Stimulated activated CD4-positive, alpha-beta T cell treated with anti-CD3 and anti-CD28 coated beads, TNF-alpha, amount 100 ng/mL, for 4 hours (primary cell): ENCODE measurements at regions not wholly inside any gene's neighbourhood (a gene's known extent, or its start where the extent isn't known, plus 50 kb on each side); places are given as distances from the start of the nearest gene placed in this dataset.

Source experiments
- DNase-seq, 3 experiments: peaks; one replicate each; pipeline ENCODE4 v3.0.0-alpha.2; 2020; ENCODE audit warnings: low read depth in 3 of 3

- no peak for DNase-seq
Measured at GRCh38 chr14:97851428-97851995, 1054.3 kb downstream of the VRK1 start.

GRCh38 chr14:97854918-97855317 lies 1057.7 kb downstream of the VRK1 start:
- DNase-seq, result no peak

- no peak for DNase-seq
Measured at GRCh38 chr14:97866195-97866594, 1069.0 kb downstream of the VRK1 start.

GRCh38 chr14:97866664-97867063 lies 1069.5 kb downstream of the VRK1 start:
- DNase-seq, result no peak

GRCh38 chr14:97873291-97873690 lies 1076.1 kb downstream of the VRK1 start:
- DNase-seq, result no peak

GRCh38 chr14:97874394-97874793 lies 1077.2 kb downstream of the VRK1 start:
- no peak for DNase-seq

- DNase-seq, result no peak
Measured at GRCh38 chr14:97878206-97878605, 1081.0 kb downstream of the VRK1 start.

GRCh38 chr14:97878727-97879126 lies 1081.5 kb downstream of the VRK1 start:
- DNase-seq, result no peak

GRCh38 chr14:97887690-97888089 lies 1090.5 kb downstream of the VRK1 start:
- DNase-seq, result no peak

- DNase-seq, result no peak
Measured at GRCh38 chr14:97888331-97888730, 1091.1 kb downstream of the VRK1 start.

- DNase-seq, result no peak
Measured at GRCh38 chr14:97891515-97891914, 1094.3 kb downstream of the VRK1 start.

- no peak for DNase-seq
Measured at GRCh38 chr14:97894552-97894951, 1097.4 kb downstream of the VRK1 start.

GRCh38 chr14:97900196-97900854 lies 1103.1 kb downstream of the VRK1 start:
- no peak for DNase-seq

GRCh38 chr14:97902630-97903029 lies 1105.4 kb downstream of the VRK1 start:
- no peak for DNase-seq

GRCh38 chr14:97903821-97904220 lies 1106.6 kb downstream of the VRK1 start:
- no peak for DNase-seq

GRCh38 chr14:97912217-97912616 lies 1115.0 kb downstream of the VRK1 start:
- no peak for DNase-seq

- no peak for DNase-seq
Measured at GRCh38 chr14:97916100-97916499, 1118.9 kb downstream of the VRK1 start.

GRCh38 chr14:97916669-97917568 lies 1119.7 kb downstream of the VRK1 start:
- no peak for DNase-seq

- DNase-seq, result no peak
Measured at GRCh38 chr14:97920201-97920600, 1123.0 kb downstream of the VRK1 start.

- DNase-seq, result no peak
Measured at GRCh38 chr14:97921296-97921695, 1124.1 kb downstream of the VRK1 start.

GRCh38 chr14:97924922-97925613 lies 1127.9 kb downstream of the VRK1 start:
- DNase-seq, result no peak

GRCh38 chr14:97930166-97930565 lies 1133.0 kb downstream of the VRK1 start:
- no peak for DNase-seq
